ENCODE measurements at regions not wholly inside any gene's neighbourhood (a gene's known extent, or its start where the extent isn't known, plus 50 kb on each side); places are given as distances from the start of the nearest gene placed in this dataset.

GRCh38 chr12:98085046-98085755 lies 430.2 kb upstream of the TMPO start:
- H3K27ac ChIP-seq (ENCODE audit: low read length in 2 of 2): no peak overlapping the region
- H3K4me1 ChIP-seq (ENCODE audit: control insufficient read depth in 2 of 2, insufficient read depth in 2 of 2, low read length in 2 of 2): no peaks in the 10 kb centered on the region
- WGBS (ENCODE audit: insufficient coverage): no CpG with 5 or more reads among the region's 3 CpGs
- no peaks in the 10 kb centered on the region for H3K27me3 ChIP-seq (replicated peaks in 1 of 4; ENCODE audit: control extremely low read depth in 1 of 4, control insufficient read depth in 3 of 4, insufficient read depth in 4 of 4, low read length in 3 of 4)
- DNase-seq: no peak
- no peak for TF ChIP-seq CTCF (IDR thresholded peaks at IDR 0.05)
- no peak for TF ChIP-seq EZH2 (IDR thresholded peaks at IDR 0.05; ENCODE audit: borderline replicate concordance, insufficient read depth, low read depth, low read length, poor library complexity, severe bottlenecking)
- ChIA-PET CTCF (no interaction called here), POLR2A (no interaction called here)
- no peak overlapping the region for H3K9ac ChIP-seq (ENCODE audit: low read length)
- H3K9me3 ChIP-seq (ENCODE audit: control extremely low read depth in 1 of 3, control insufficient read depth in 2 of 3, insufficient read depth in 1 of 3, low read length in 2 of 3): no peaks in the 10 kb centered on the region
- Mint-ChIP-seq H3K4me3 (no peak overlapping the region), H3K4me1 (no peaks in the 10 kb centered on the region), H3K27ac (no peak overlapping the region), H3K9me3 (ENCODE audit: insufficient read depth) (peaks cover 2% of the 10 kb centered on the region), H3K27me3 (no peaks in the 10 kb centered on the region)
- H3K36me3 ChIP-seq (replicated peaks in 1 of 2; ENCODE audit: control extremely low read depth in 1 of 2, control insufficient read depth in 1 of 2, extremely low read depth in 1 of 2, insufficient read depth in 2 of 2, low read length in 1 of 2): no peaks in the 10 kb centered on the region
- intact Hi-C loops (cut with micrococcal nuclease): no loop called here
- no peak for ATAC-seq (ENCODE audit: low read depth)
- no peaks in the 10 kb centered on the region for H4K20me1 ChIP-seq (ENCODE audit: control insufficient read depth, insufficient read depth, low read length, poor library complexity, severe bottlenecking)
- H3K79me2 ChIP-seq (ENCODE audit: control insufficient read depth, insufficient read depth, low read length): no peaks in the 10 kb centered on the region
- no peak overlapping the region for H2AFZ ChIP-seq (ENCODE audit: insufficient read depth, low read depth, low read length, poor library complexity, severe bottlenecking)
- no peak overlapping the region for H3K4me2 ChIP-seq (replicated peaks; ENCODE audit: low read depth, low read length, poor library complexity, severe bottlenecking)
- no peak overlapping the region for H3K4me3 ChIP-seq (ENCODE audit: control extremely low read depth in 1 of 5, extremely low read depth in 1 of 5, insufficient read depth in 1 of 5, low read depth in 2 of 5, low read length in 4 of 5)

GRCh38 chr12:98090731-98091130 lies 424.7 kb upstream of the TMPO start:
- H3K9me3 Mint-ChIP-seq (ENCODE audit: insufficient read depth): peaks cover 3% of the 10 kb centered on the region
- Histone ChIP-seq H3K9me3 (ENCODE audit: control extremely low read depth in 1 of 3, control insufficient read depth in 2 of 3, insufficient read depth in 1 of 3, low read length in 2 of 3) (peaks cover 0 to 2% (median 0%) of the 10 kb centered on the region in 3 donors), H3K79me2 (ENCODE audit: control insufficient read depth, insufficient read depth, low read length) (no peaks in the 10 kb centered on the region), H3K4me1 (ENCODE audit: control insufficient read depth in 2 of 2, insufficient read depth in 2 of 2, low read length in 2 of 2) (no peaks in the 10 kb centered on the region), H3K27me3 (replicated peaks in 1 of 4; ENCODE audit: control extremely low read depth in 1 of 4, control insufficient read depth in 3 of 4, insufficient read depth in 4 of 4, low read length in 3 of 4) (no peaks in the 10 kb centered on the region), H3K4me3 (ENCODE audit: control extremely low read depth in 1 of 5, extremely low read depth in 1 of 5, insufficient read depth in 1 of 5, low read depth in 2 of 5, low read length in 4 of 5) (no peak overlapping the region), H3K9ac (ENCODE audit: low read length) (no peak overlapping the region), H2AFZ (ENCODE audit: insufficient read depth, low read depth, low read length, poor library complexity, severe bottlenecking) (no peak overlapping the region), H4K20me1 (ENCODE audit: control insufficient read depth, insufficient read depth, low read length, poor library complexity, severe bottlenecking) (no peaks in the 10 kb centered on the region), H3K27ac (ENCODE audit: low read length in 2 of 2) (no peak overlapping the region), H3K36me3 (replicated peaks in 1 of 2; ENCODE audit: control extremely low read depth in 1 of 2, control insufficient read depth in 1 of 2, extremely low read depth in 1 of 2, insufficient read depth in 2 of 2, low read length in 1 of 2) (no peaks in the 10 kb centered on the region), H3K4me2 (replicated peaks; ENCODE audit: low read depth, low read length, poor library complexity, severe bottlenecking) (no peak overlapping the region)
- H3K27ac Mint-ChIP-seq: no peak overlapping the region
- CTCF ChIA-PET: no interaction called here
- DNase-seq (no peak), ATAC-seq (ENCODE audit: low read depth) (no peak)
- TF ChIP-seq CTCF (IDR thresholded peaks at IDR 0.05): no peak
- TF ChIP-seq EZH2 (IDR thresholded peaks at IDR 0.05; ENCODE audit: borderline replicate concordance, insufficient read depth, low read depth, low read length, poor library complexity, severe bottlenecking): no peak
- H3K4me1 Mint-ChIP-seq: no peaks in the 10 kb centered on the region
- H3K27me3 Mint-ChIP-seq: no peaks in the 10 kb centered on the region
- intact Hi-C loops (cut with micrococcal nuclease): no loop called here
- no peak overlapping the region for H3K4me3 Mint-ChIP-seq
- 75% methylated on average over 2 of the region's 2 CpGs for WGBS (ENCODE audit: insufficient coverage)
- POLR2A ChIA-PET: no interaction called here
